ENCODE measurements at regions not wholly inside any gene's neighbourhood (a gene's known extent, or its start where the extent isn't known, plus 50 kb on each side); places are given as distances from the start of the nearest gene placed in this dataset.

DNA sequence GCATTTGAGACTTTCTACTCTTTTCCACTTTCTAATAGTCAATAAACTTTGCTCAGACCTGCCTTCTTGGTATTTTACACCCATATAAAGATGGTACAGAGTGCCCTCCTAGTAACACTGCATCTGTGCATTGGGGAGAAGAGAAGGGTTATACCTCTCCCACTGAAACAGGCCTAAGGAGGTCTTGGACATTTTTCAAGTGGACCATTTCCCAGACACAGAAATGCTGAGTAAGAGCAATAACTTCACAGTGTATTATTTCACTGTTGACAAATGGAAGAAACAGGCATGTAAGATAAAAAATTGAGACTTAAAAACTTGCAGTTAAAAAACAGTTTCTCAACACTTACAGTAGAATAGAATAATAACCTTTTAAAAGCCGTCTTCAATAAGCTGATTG is 1224.0 kb upstream of the CDH18 start:
- no peaks in the 10 kb centered on the region for H3K27me3 Mint-ChIP-seq
- Histone ChIP-seq H3K4me3 (ENCODE audit: low read length in 2 of 2) (no peak overlapping the region), H3K27me3 (ENCODE audit: insufficient read depth, low read length) (no peaks in the 10 kb centered on the region), H3K27ac (ENCODE audit: low read depth, low read length) (no peak overlapping the region), H3K4me1 (ENCODE audit: insufficient read depth, low read length) (no peaks in the 10 kb centered on the region), H3K9me3 (ENCODE audit: control insufficient read depth in 1 of 2, low read length in 2 of 2) (no peaks in the 10 kb centered on the region), H3K36me3 (ENCODE audit: insufficient read depth, low read length) (no peaks in the 10 kb centered on the region)
- ChIA-PET CTCF (ENCODE audit: partially characterized antibody) (no interaction called here), POLR2A (ENCODE audit: partially characterized antibody) (no interaction called here)
- H3K36me3 Mint-ChIP-seq = no peaks in the 10 kb centered on the region
- H3K27ac Mint-ChIP-seq = no peak overlapping the region
- intact Hi-C loops (cut with micrococcal nuclease) = no loop called here
- H3K9me3 Mint-ChIP-seq = peaks cover 0 to 14% (median 3%) of the 10 kb centered on the region in 8 donors
- no peak for DNase-seq
- no peaks in the 10 kb centered on the region for H3K4me1 Mint-ChIP-seq
- H3K4me3 Mint-ChIP-seq = no peak overlapping the region

DNA sequence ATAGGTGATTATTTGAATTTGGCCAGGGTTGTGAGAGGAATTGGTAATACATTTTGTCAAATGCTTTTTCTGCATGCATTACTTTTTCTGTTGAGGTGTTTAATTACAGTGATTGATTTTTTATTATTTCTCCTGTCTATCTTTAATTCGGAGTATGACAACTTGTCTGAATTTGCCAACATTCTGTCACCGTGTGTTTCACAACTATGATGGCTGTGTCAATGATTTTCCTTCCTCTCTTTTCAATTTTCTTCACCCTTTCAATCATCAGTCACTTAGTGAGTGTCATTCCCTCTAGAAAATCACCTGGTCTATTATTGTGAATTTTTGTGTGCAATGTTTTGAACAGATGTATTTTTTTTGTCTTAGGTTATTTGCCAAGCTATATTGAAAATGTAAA is 1221.4 kb upstream of the CDH18 start:
- Mint-ChIP-seq H3K27me3 (no peaks in the 10 kb centered on the region), H3K27ac (no peak overlapping the region), H3K4me1 (no peaks in the 10 kb centered on the region), H3K36me3 (no peaks in the 10 kb centered on the region), H3K4me3 (peak overlapping the region in 1 of 8 donors; percentile 59), H3K9me3 (peaks cover 0 to 7% (median 3%) of the 10 kb centered on the region in 8 donors)
- Histone ChIP-seq H3K4me1 (ENCODE audit: insufficient read depth, low read length) (no peaks in the 10 kb centered on the region), H3K36me3 (ENCODE audit: insufficient read depth, low read length) (no peaks in the 10 kb centered on the region), H3K27ac (ENCODE audit: low read depth, low read length) (no peak overlapping the region), H3K9me3 (ENCODE audit: control insufficient read depth in 1 of 2, low read length in 2 of 2) (no peaks in the 10 kb centered on the region), H3K27me3 (ENCODE audit: insufficient read depth, low read length) (no peaks in the 10 kb centered on the region), H3K4me3 (ENCODE audit: low read length in 2 of 2) (no peak overlapping the region)
- DNase-seq = no peak
- intact Hi-C loops (cut with micrococcal nuclease) = no loop called here
- ChIA-PET CTCF (ENCODE audit: partially characterized antibody) (no interaction called here), POLR2A (ENCODE audit: partially characterized antibody) (no interaction called here)

DNA sequence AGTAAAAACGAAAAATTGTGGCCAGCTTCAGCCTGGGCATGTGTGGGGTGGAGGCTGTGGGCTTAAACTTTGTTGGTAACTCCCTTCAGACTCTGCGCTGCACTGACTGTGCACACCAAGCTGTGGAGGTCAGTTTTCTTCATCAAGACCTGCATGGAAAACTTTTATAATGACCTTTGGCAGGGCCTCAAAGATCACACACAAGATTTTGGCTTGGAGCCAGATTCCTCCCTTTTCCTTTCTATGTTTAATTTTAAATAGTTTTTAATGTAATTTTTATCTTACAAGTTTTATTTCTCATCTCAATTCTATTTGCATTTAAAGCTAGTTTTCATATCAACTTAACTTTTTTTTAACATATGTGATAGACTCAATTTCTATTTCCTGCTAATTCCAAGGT is 1211.1 kb upstream of the CDH18 start:
- Mint-ChIP-seq H3K36me3 (no peaks in the 10 kb centered on the region), H3K27me3 (no peaks in the 10 kb centered on the region), H3K9me3 (peaks cover 0 to 13% (median 2%) of the 10 kb centered on the region in 8 donors), H3K4me1 (no peaks in the 10 kb centered on the region), H3K4me3 (no peak overlapping the region), H3K27ac (no peak overlapping the region)
- Histone ChIP-seq H3K27ac (ENCODE audit: low read depth, low read length) (no peak overlapping the region), H3K4me1 (ENCODE audit: insufficient read depth, low read length) (no peaks in the 10 kb centered on the region), H3K36me3 (ENCODE audit: insufficient read depth, low read length) (no peaks in the 10 kb centered on the region), H3K4me3 (ENCODE audit: low read length in 2 of 2) (no peak overlapping the region), H3K9me3 (ENCODE audit: control insufficient read depth in 1 of 2, low read length in 2 of 2) (no peaks in the 10 kb centered on the region), H3K27me3 (ENCODE audit: insufficient read depth, low read length) (no peaks in the 10 kb centered on the region)
- CTCF ChIA-PET (ENCODE audit: partially characterized antibody) = no interaction called here
- intact Hi-C loops (cut with micrococcal nuclease) = no loop called here
- POLR2A ChIA-PET (ENCODE audit: partially characterized antibody) = no interaction called here
- DNase-seq = no peak

DNA sequence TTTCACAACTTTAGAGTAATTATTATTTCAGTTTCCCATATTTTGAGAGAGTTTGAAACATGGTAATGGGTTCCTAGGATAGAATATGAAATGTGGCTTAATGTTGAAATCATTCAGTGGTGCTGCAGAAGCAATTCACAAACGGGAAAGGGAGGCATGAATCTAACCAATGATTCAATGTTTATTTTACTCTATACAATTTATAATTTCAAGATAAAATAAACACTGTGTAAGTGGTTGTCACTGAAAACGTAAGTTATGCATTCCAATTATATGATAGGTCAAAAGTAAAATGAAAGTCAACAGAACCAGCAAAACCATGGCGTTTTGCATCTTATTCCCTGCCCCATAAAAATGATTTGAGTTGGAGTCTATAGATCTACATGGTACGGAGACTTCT is 1207.1 kb upstream of the CDH18 start:
- H3K36me3 Mint-ChIP-seq = no peaks in the 10 kb centered on the region
- no peak overlapping the region for H3K27ac ChIP-seq (ENCODE audit: low read depth, low read length)
- H3K4me1 ChIP-seq (ENCODE audit: insufficient read depth, low read length) = no peaks in the 10 kb centered on the region
- peaks cover 0 to 6% (median 2%) of the 10 kb centered on the region in 8 donors for H3K9me3 Mint-ChIP-seq
- POLR2A ChIA-PET (ENCODE audit: partially characterized antibody) = no interaction called here
- H3K4me3 Mint-ChIP-seq = no peak overlapping the region
- no peak for DNase-seq
- CTCF ChIA-PET (ENCODE audit: partially characterized antibody) = no interaction called here
- H3K27me3 Mint-ChIP-seq = no peaks in the 10 kb centered on the region
- H3K27me3 ChIP-seq (ENCODE audit: insufficient read depth, low read length) = no peaks in the 10 kb centered on the region
- H3K4me3 ChIP-seq (ENCODE audit: low read length in 2 of 2) = no peak overlapping the region
- H3K9me3 ChIP-seq (ENCODE audit: control insufficient read depth in 1 of 2, low read length in 2 of 2) = no peaks in the 10 kb centered on the region
- no peak overlapping the region for H3K27ac Mint-ChIP-seq
- intact Hi-C loops (cut with micrococcal nuclease) = no loop called here
- H3K36me3 ChIP-seq (ENCODE audit: insufficient read depth, low read length) = no peaks in the 10 kb centered on the region
- no peaks in the 10 kb centered on the region for H3K4me1 Mint-ChIP-seq

DNA sequence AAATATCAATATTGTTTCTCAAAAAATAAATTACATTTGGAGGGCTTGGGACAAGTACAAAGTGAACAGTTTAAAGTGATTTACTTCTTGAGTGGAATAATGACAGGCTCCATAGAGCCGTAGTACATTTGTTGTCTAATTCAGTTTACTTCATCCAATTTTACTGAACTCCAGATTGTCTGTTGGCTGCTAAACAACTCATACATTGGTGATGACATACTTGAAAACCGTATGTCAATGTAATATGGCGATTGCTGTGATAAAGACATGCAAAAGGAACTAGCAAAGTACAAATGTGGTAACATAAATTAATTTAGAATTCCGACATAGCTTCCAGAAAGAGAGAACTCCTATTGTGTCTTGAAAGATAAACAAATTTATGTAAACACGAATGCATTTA is 1197.5 kb upstream of the CDH18 start:
- DNase-seq = no peak
- Mint-ChIP-seq H3K36me3 (no peaks in the 10 kb centered on the region), H3K27me3 (no peaks in the 10 kb centered on the region), H3K9me3 (peaks cover 0 to 13% (median 5%) of the 10 kb centered on the region in 8 donors), H3K4me3 (no peak overlapping the region), H3K4me1 (no peaks in the 10 kb centered on the region), H3K27ac (no peak overlapping the region)
- Histone ChIP-seq H3K27me3 (ENCODE audit: insufficient read depth, low read length) (no peaks in the 10 kb centered on the region), H3K36me3 (ENCODE audit: insufficient read depth, low read length) (no peaks in the 10 kb centered on the region), H3K9me3 (ENCODE audit: control insufficient read depth in 1 of 2, low read length in 2 of 2) (no peaks in the 10 kb centered on the region), H3K4me1 (ENCODE audit: insufficient read depth, low read length) (no peaks in the 10 kb centered on the region), H3K4me3 (ENCODE audit: low read length in 2 of 2) (no peak overlapping the region), H3K27ac (ENCODE audit: low read depth, low read length) (no peak overlapping the region)
- ChIA-PET CTCF (ENCODE audit: partially characterized antibody) (no interaction called here), POLR2A (ENCODE audit: partially characterized antibody) (no interaction called here)
- intact Hi-C loops (cut with micrococcal nuclease) = no loop called here

DNA sequence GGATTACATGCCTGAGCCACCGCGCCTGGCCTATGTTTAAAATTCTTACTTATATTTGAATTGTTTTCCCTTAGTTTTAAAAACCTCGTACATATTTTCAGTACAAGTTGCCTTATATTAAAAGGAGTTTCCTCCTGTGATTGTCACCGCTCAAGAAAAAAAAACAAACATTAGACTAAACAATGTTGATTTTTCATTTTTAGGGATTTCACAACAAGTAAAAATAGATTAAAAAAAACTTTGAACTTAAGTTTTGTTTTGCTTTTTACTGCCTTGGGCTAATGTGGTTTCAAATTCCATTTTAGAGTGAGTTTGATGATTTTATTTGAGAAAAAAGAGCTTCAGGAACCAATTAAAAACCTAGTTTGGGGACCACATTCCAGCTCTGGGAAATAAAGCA is 1196.6 kb upstream of the CDH18 start:
- Histone ChIP-seq H3K36me3 (ENCODE audit: insufficient read depth, low read length) (no peaks in the 10 kb centered on the region), H3K4me1 (ENCODE audit: insufficient read depth, low read length) (no peaks in the 10 kb centered on the region), H3K9me3 (ENCODE audit: control insufficient read depth in 1 of 2, low read length in 2 of 2) (no peaks in the 10 kb centered on the region), H3K27ac (ENCODE audit: low read depth, low read length) (no peak overlapping the region), H3K4me3 (ENCODE audit: low read length in 2 of 2) (no peak overlapping the region), H3K27me3 (ENCODE audit: insufficient read depth, low read length) (no peaks in the 10 kb centered on the region)
- Mint-ChIP-seq H3K36me3 (no peaks in the 10 kb centered on the region), H3K4me3 (no peak overlapping the region), H3K27ac (no peak overlapping the region), H3K27me3 (no peaks in the 10 kb centered on the region), H3K4me1 (no peaks in the 10 kb centered on the region), H3K9me3 (peaks cover 0 to 16% (median 5%) of the 10 kb centered on the region in 8 donors)
- ChIA-PET POLR2A (ENCODE audit: partially characterized antibody) (no interaction called here), CTCF (ENCODE audit: partially characterized antibody) (no interaction called here)
- intact Hi-C loops (cut with micrococcal nuclease) = no loop called here
- no peak for DNase-seq

DNA sequence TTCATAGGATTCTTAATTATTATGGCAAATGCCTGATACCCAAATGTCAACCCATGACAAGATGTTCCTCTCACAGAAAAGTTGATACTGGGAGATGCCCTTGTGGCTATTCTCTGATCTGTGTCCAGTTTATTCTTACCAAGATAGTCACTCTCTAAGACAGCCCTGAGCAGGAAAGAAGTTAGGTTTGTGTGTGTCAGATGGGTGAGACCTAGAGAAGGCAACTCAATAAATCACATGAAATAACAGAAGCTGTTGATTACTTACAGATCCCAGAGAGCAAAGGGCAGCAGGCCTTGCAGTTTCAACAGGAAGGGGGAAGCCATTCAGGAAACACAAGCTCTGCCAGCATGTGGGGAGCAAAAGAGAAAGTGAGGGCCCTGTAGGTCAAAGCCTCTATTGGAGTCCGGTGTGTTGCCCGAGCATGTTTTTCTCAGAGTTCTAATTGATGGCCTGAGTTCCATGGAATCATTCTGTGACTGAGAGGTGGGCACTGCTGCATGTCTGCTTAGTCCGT is 1193.7 kb upstream of the CDH18 start:
- H3K27me3 ChIP-seq (ENCODE audit: insufficient read depth, low read length) = no peaks in the 10 kb centered on the region
- peaks cover 0 to 16% (median 6%) of the 10 kb centered on the region in 8 donors for H3K9me3 Mint-ChIP-seq
- H3K4me1 Mint-ChIP-seq = no peaks in the 10 kb centered on the region
- no peak for DNase-seq
- H3K4me1 ChIP-seq (ENCODE audit: insufficient read depth, low read length) = no peaks in the 10 kb centered on the region
- no peaks in the 10 kb centered on the region for H3K36me3 Mint-ChIP-seq
- no peaks in the 10 kb centered on the region for H3K27me3 Mint-ChIP-seq
- no peaks in the 10 kb centered on the region for H3K36me3 ChIP-seq (ENCODE audit: insufficient read depth, low read length)
- H3K4me3 Mint-ChIP-seq = no peak overlapping the region
- ChIA-PET POLR2A (ENCODE audit: partially characterized antibody) (no interaction called here), CTCF (ENCODE audit: partially characterized antibody) (no interaction called here)
- intact Hi-C loops (cut with micrococcal nuclease) = no loop called here
- no peak overlapping the region for H3K27ac Mint-ChIP-seq
- no peak overlapping the region for H3K27ac ChIP-seq (ENCODE audit: low read depth, low read length)
- no peaks in the 10 kb centered on the region for H3K9me3 ChIP-seq (ENCODE audit: control insufficient read depth in 1 of 2, low read length in 2 of 2)
- no peak overlapping the region for H3K4me3 ChIP-seq (ENCODE audit: low read length in 2 of 2)

DNA sequence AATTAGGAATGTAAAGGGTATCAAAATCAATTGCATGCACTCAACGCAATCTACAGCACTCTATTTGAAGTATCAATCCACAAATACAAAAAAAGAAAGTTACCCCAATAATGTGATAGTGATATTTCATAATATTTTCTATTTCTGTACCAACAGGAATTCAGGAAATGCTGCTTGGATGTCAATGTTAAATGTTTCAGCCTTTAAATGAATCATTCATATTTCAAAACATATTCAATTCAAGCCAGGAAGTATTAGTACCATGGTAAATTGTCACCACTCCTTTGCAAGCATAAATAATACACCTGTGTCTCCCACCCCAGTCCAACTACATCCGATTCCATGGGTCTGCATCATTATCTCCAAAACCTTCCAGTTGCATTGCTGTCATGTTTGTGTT is 1185.5 kb upstream of the CDH18 start:
- Histone ChIP-seq H3K27ac (ENCODE audit: low read depth, low read length) (no peak overlapping the region), H3K9me3 (ENCODE audit: control insufficient read depth in 1 of 2, low read length in 2 of 2) (no peaks in the 10 kb centered on the region), H3K36me3 (ENCODE audit: insufficient read depth, low read length) (no peaks in the 10 kb centered on the region), H3K4me1 (ENCODE audit: insufficient read depth, low read length) (no peaks in the 10 kb centered on the region), H3K4me3 (ENCODE audit: low read length in 2 of 2) (no peak overlapping the region), H3K27me3 (ENCODE audit: insufficient read depth, low read length) (no peaks in the 10 kb centered on the region)
- intact Hi-C loops (cut with micrococcal nuclease) = no loop called here
- Mint-ChIP-seq H3K36me3 (no peaks in the 10 kb centered on the region), H3K27me3 (no peaks in the 10 kb centered on the region), H3K27ac (no peak overlapping the region), H3K4me1 (no peaks in the 10 kb centered on the region), H3K9me3 (peaks cover 0 to 11% (median 1%) of the 10 kb centered on the region in 8 donors), H3K4me3 (no peak overlapping the region)
- CTCF ChIA-PET (ENCODE audit: partially characterized antibody) = no interaction called here
- POLR2A ChIA-PET (ENCODE audit: partially characterized antibody) = no interaction called here
- DNase-seq = no peak

Data from CD4-positive, alpha-beta memory T cell (primary cell).